GM12878 (cell line): ENCODE measurements at regions not wholly inside any gene's neighbourhood (a gene's known extent, or its start where the extent isn't known, plus 50 kb on each side); places are given as distances from the start of the nearest gene placed in this dataset.

Experiments used
- ATAC-seq: fragments of 200-7000 bp; cut with Tn5 transposase; 3 replicates; pipeline ENCODE4 v1.9.1; 2020; ENCODE audit warnings: mild to moderate bottlenecking, moderate library complexity
- BruUV-seq: library from RNA; stranded (reverse); fragments of 400-500 nt; replicated peaks from 2 replicates; lab custom pipeline; 2021; lab: Mats Ljungman, UMichigan
- CTCF ChIA-PET: fragments of 300-600 bp; sonication (Branson Sonifier 250); formaldehyde crosslinking; extraction: SDS; loops from one replicate; lab custom pipeline; 2021; ENCODE audit warnings: inconsistent platforms; lab: Yijun Ruan, JAX
- POLR2A ChIA-PET: fragments of 350-600 bp; formaldehyde crosslinking; extraction: SDS; loops from one replicate; lab custom pipeline; 2021; ENCODE audit warnings: inconsistent platforms; lab: Charles Lee
- RAD21 ChIA-PET: fragments of 300-600 bp; sonication (Branson Sonifier 250); formaldehyde crosslinking; loops from one replicate; lab custom pipeline; 2023; ENCODE audit warnings: antibody characterized with exemption; ENCODE audit not compliant: unreplicated experiment; lab: Charles Lee
- SMC1A ChIA-PET: fragments of 300-600 bp; sonication (Branson Sonifier 250); formaldehyde crosslinking; loops from one replicate; lab custom pipeline; 2023; ENCODE audit not compliant: unreplicated experiment, uncharacterized antibody; lab: Charles Lee
- DNase-seq: peaks from one replicate; pipeline ENCODE4 v3.0.0-alpha.2; 2011; ENCODE audit warnings: low read depth, low spot score
- FAIRE-seq: peaks from 3 replicates; lab custom pipeline; 2011; peaks lifted over from hg19 to GRCh38; lab: Jason Lieb, UNC
- H2AFZ ChIP-seq: 2 replicates; pipeline ENCODE4 v1.6.0; 2011; ENCODE audit warnings: low read depth, low read length, control low read depth; ENCODE audit not compliant: control insufficient read depth
- H3K27ac ChIP-seq: 2 replicates; pipeline ENCODE4 v1.5.1; 2011; ENCODE audit warnings: control low read depth; ENCODE audit not compliant: control insufficient read depth, insufficient read depth
- H3K27me3 ChIP-seq, 2 experiments: replicated peaks in 1 of 2; 2 replicates each; pipeline versions ENCODE4 v1.6.0 to v1.6.1; 2011; ENCODE audit warnings: low read length in 1 of 2; ENCODE audit not compliant: control insufficient read depth in 2 of 2, insufficient read depth in 2 of 2
- H3K36me3 ChIP-seq, 2 experiments: 2 replicates each; pipeline ENCODE4 v1.5.1; 2011; ENCODE audit warnings: low read length in 1 of 2; ENCODE audit not compliant: control insufficient read depth in 2 of 2, insufficient read depth in 2 of 2
- H3K4me1 ChIP-seq: 2 replicates; pipeline ENCODE4 v1.6.1; 2011; ENCODE audit warnings: mild to moderate bottlenecking, low read length, moderate library complexity, mixed read lengths; ENCODE audit not compliant: control insufficient read depth, insufficient read depth
- H3K4me2 ChIP-seq: 2 replicates; pipeline ENCODE4 v1.6.0; 2011; ENCODE audit warnings: control low read depth; ENCODE audit not compliant: control insufficient read depth, insufficient read depth
- H3K4me3 ChIP-seq: fragments of 200-600 bp; sonication (generic); 2 replicates; pipeline ENCODE4 v1.5.1; 2016
- H3K79me2 ChIP-seq: 2 replicates; pipeline ENCODE4 v1.6.0; 2011; ENCODE audit warnings: low read length; ENCODE audit not compliant: control insufficient read depth, insufficient read depth
- H3K9ac ChIP-seq: 2 replicates; pipeline ENCODE4 v1.8.0; 2011; ENCODE audit warnings: low read length, control low read depth, mixed read lengths; ENCODE audit not compliant: control insufficient read depth, insufficient read depth
- H3K9me3 ChIP-seq: replicated peaks from 3 replicates; pipeline ENCODE4 v1.5.1; 2011; ENCODE audit warnings: mild to moderate bottlenecking, low read length; ENCODE audit not compliant: control insufficient read depth, insufficient read depth
- H4K20me1 ChIP-seq: 2 replicates; pipeline ENCODE4 v1.6.0; 2011; ENCODE audit not compliant: control insufficient read depth, insufficient read depth
- ATF2 ChIP-seq: IDR thresholded peaks from 2 replicates; pipeline ENCODE4 v1.6.1; 2012; ENCODE audit warnings: low read length, inconsistent platforms
- BRCA1 ChIP-seq: IDR thresholded peaks from 2 replicates; pipeline ENCODE4 v1.6.1; 2011; ENCODE audit warnings: low read depth, low read length, improper control_type of control experiment
- CBX3 ChIP-seq: fragments of 200-600 bp; sonication (generic); IDR thresholded peaks from 2 replicates; pipeline ENCODE4 v1.6.1; 2016; ENCODE audit warnings: low read depth, borderline replicate concordance
- CHD4 ChIP-seq: fragments of 200-600 bp; sonication (generic); IDR thresholded peaks from 2 replicates; pipeline ENCODE4 v1.6.1; 2016; ENCODE audit warnings: mild to moderate bottlenecking
- NFIC ChIP-seq: IDR thresholded peaks from 2 replicates; pipeline ENCODE4 v1.6.1; 2012; ENCODE audit warnings: low read depth, mild to moderate bottlenecking, inconsistent platforms, low read length, moderate library complexity
- NFYB ChIP-seq: IDR thresholded peaks from 2 replicates; pipeline ENCODE4 v1.6.1; 2011; ENCODE audit warnings: low read depth, mild to moderate bottlenecking, low read length, improper control_type of control experiment, moderate library complexity; ENCODE audit not compliant: insufficient read depth
- PBX3 ChIP-seq: IDR thresholded peaks from 2 replicates; pipeline ENCODE4 v1.6.1; 2011; ENCODE audit warnings: mild to moderate bottlenecking, low read depth, low read length, moderate library complexity; ENCODE audit not compliant: insufficient replicate concordance
- PML ChIP-seq: IDR thresholded peaks from 2 replicates; pipeline ENCODE4 v1.6.1; 2012; ENCODE audit warnings: low read length, inconsistent platforms
- PRDM15 ChIP-seq: fragments of 450-650 bp; formaldehyde crosslinking; IDR thresholded peaks from 2 replicates; pipeline ENCODE4 v1.4.0; 2020; ENCODE audit warnings: mild to moderate bottlenecking, moderate library complexity
- RELA ChIP-seq: fragments of 450-650 bp; IDR thresholded peaks from 2 replicates; pipeline ENCODE4 v1.8.0; 2014; ENCODE audit warnings: borderline replicate concordance; ENCODE audit not compliant: partially characterized antibody
- TBL1XR1 ChIP-seq: IDR thresholded peaks from 2 replicates; pipeline ENCODE4 v1.6.1; 2012; ENCODE audit warnings: low read depth, low read length, improper control_type of control experiment
- ZNF687 ChIP-seq: fragments of 450-650 bp; IDR thresholded peaks from 2 replicates; pipeline ENCODE4 v1.6.1; 2017; ENCODE audit warnings: mild to moderate bottlenecking, moderate library complexity
- in situ Hi-C: fragments of 300-500 bp; cut with MboI; formaldehyde crosslinking; loops from 9 replicates; pipeline ENCODE4 v1.14.3; 2018; ENCODE audit warnings: mixed read lengths
- intact Hi-C: fragments of 100-400 bp; cut with micrococcal nuclease; formaldehyde crosslinking; loops from one replicate; pipeline ENCODE4 v1.14.2; 2022; ENCODE audit not compliant: unreplicated experiment

- Histone ChIP-seq H3K4me3 (no peak overlapping the region), H3K9ac (no peak overlapping the region), H3K4me2 (no peak overlapping the region), H3K4me1 (no peaks in the 10 kb centered on the region), H2AFZ (no peak overlapping the region), H3K27me3 (no peaks in the 10 kb centered on the region), H3K79me2 (no peaks in the 10 kb centered on the region), H3K27ac (no peak overlapping the region), H4K20me1 (no peaks in the 10 kb centered on the region), H3K36me3 (no peaks in the 10 kb centered on the region), H3K9me3 (no peaks in the 10 kb centered on the region)
- CTCF ChIA-PET: no interaction called here
- no peak for ATAC-seq
- intact Hi-C loops (no loop called here), in situ Hi-C loops (no loop called here)
- BruUV-seq: no TSS peak
- DNase-seq: no peak
- SMC1A ChIA-PET: interaction anchor here (0.9 kb wide), 1 partner anchor 71 kb away, joined by 3 read pairs; no protein-coding TSS in a partner anchor
- no peak for FAIRE-seq
- no peak for TF ChIP-seq PML
- TF ChIP-seq PRDM15 (CRISPR knock-in tag): no peak
- no peak for TF ChIP-seq ZNF687
- no peak for TF ChIP-seq BRCA1
- TF ChIP-seq CHD4: no peak
- no peak for TF ChIP-seq TBL1XR1
- TF ChIP-seq PBX3: no peak
- no peak for TF ChIP-seq NFYB
- no peak for TF ChIP-seq ATF2
- no peak for TF ChIP-seq RELA
- no peak for TF ChIP-seq CBX3
- TF ChIP-seq NFIC: no peak
- RAD21 ChIA-PET: no interaction called here
- POLR2A ChIA-PET: no interaction called here
Measured at GRCh38 chr12:65673156-65673690, 151.1 kb upstream of the HMGA2 start.
